ENCODE measurements at regions not wholly inside any gene's neighbourhood (a gene's known extent, or its start where the extent isn't known, plus 50 kb on each side); places are given as distances from the start of the nearest gene placed in this dataset.

- DNase-seq (ENCODE audit: low read depth) = no peak
Measured at GRCh38 chr3:159937561-159938166, 51.0 kb upstream of the IL12A start.

GRCh38 chr3:159938714-159939113 is 49.9 kb upstream of the IL12A start:
- DNase-seq (ENCODE audit: low read depth) = no peak
